Muscle of arm (tissue), 1 donor: ENCODE measurements at regions not wholly inside any gene's neighbourhood (a gene's known extent, or its start where the extent isn't known, plus 50 kb on each side); places are given as distances from the start of the nearest gene placed in this dataset.

Experiments
- DNase-seq: peaks from one replicate; pipeline ENCODE4 v3.0.0-alpha.2; 2013

DNA sequence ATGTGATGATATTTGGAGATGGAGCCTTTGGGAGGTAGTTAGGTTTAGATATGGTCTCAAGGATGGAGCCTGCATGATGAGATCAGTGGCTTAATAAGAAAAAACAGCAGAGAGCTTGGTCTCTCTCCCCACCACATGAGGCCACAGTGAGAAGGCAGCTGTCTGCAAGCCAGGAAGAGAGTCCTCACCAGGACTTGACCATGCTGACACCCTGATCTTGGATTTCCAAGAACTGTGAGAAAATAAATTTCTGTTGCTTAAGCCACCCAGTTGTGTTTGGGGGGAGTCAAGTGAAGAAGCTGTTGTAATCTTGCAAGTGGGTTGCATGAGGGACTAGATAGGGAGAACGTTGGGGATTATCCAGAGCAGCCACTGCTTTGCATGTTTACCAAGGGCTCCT lies 62.3 kb upstream of the TNFAIP8L3 start:
- DNase-seq: no peak

DNA sequence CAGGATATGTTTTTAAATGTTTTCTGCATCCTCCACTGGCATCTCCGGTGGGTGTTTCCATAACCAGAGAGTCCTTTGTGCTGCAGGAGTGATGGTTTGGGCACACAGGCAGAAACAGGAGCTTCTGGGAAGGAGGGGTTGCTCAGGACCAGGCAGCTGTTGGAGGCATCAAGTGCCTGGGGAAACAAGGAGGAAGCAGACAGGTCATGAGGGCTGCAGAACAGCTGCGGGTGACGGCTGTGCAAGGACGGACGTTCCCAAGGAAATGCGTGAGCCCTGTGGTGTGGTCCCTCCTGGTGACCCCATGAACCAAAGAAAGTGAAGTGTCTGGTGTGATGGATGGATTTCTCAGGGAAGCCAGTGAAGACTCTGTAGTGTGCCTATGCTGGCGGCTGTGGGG lies 61.2 kb upstream of the TNFAIP8L3 start:
- peak; percentile 46 for DNase-seq

DNA sequence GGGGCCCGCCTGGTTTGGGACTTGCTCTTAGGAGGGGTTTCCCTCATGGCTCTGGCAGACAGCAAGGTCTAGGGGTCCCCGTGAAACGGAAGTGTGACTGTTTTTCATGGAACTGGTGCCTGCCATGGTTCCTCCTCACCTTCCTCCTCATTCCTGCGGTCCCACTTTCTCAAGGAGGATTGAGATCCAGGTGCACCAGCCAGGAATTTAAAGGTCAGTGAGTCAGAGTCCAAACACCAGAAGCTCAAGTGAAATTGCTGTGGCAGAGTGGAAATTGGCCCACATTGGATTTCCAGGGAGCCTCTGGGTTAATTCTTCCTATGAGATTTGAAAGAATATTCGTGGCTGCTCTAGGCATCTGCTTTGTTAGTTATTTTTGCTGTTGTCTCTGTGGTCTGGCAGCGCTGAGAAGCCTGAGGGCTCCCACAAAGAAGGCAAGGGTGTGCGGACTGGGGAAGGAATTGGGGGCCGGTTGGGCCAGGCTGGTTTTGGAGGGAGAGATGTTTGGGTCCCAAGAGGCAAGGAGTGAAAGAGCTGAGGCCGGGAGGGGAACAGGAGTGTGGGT lies 60.4 kb upstream of the TNFAIP8L3 start:
- no peak for DNase-seq
